ENCODE measurements at regions not wholly inside any gene's neighbourhood (a gene's known extent, or its start where the extent isn't known, plus 50 kb on each side); places are given as distances from the start of the nearest gene placed in this dataset.

GRCh38 chr5:27962198-27962597, 923.8 kb upstream of the CDH9 start:
- no peak for TF ChIP-seq CTCF (IDR thresholded peaks at IDR 0.05; ENCODE audit: low read depth, low read length)
- no peak for TF ChIP-seq EZH2phosphoT487 (IDR thresholded peaks at IDR 0.05; ENCODE audit: low read depth)

All from OCI-LY3 (cell line).